T-cell (primary cell): ENCODE measurements at regions not wholly inside any gene's neighbourhood (a gene's known extent, or its start where the extent isn't known, plus 50 kb on each side); places are given as distances from the start of the nearest gene placed in this dataset.

Experiments used
- ATAC-seq, 4 experiments: fragments of 200-7000 bp in 3 of 4; fragments of 150-1000 bp in 1 of 4; cut with Tn5 transposase; replicated peaks in 1 of 4; 1 replicate in 3 of 4; 2 replicates in 1 of 4; pipeline ENCODE4 v1.10.0; 2021; ENCODE audit warnings: moderate library complexity in 3 of 4, mild to moderate bottlenecking in 2 of 4, moderate number of reproducible peaks in 1 of 4
- CTCF ChIA-PET, 2 donors: fragments of 300-600 bp; sonication (Branson Sonifier 250); formaldehyde crosslinking; loops; one replicate each; lab custom pipeline; 2022; ENCODE audit warnings: antibody characterized with exemption in 2 of 2; lab: Charles Lee
- POLR2A ChIA-PET, 2 donors: fragments of 300-600 bp; sonication (Branson Sonifier 250); formaldehyde crosslinking; loops; one replicate each; lab custom pipeline; 2022; ENCODE audit warnings: antibody characterized with exemption in 2 of 2; lab: Charles Lee
- DNase-seq, 35 experiments: peaks; one replicate each; pipeline versions ENCODE4 v3.0.0 to v3.0.0-alpha.2; 2013 to 2023
- H3K27ac ChIP-seq: one replicate; pipeline ENCODE4 v1.5.1; 2013; ENCODE audit warnings: low read length
- H3K27me3 ChIP-seq, 2 experiments: replicated peaks in 1 of 2; 1 replicate in 1 of 2; 2 replicates in 1 of 2; pipeline versions ENCODE4 v1.6.1 to v1.7.0; 2013; ENCODE audit warnings: low read length in 1 of 2, mixed read lengths in 1 of 2; ENCODE audit not compliant: control insufficient read depth in 2 of 2, insufficient read depth in 2 of 2; ENCODE audit errors: extremely low read depth in 1 of 2
- H3K36me3 ChIP-seq, 2 donors: 1 replicate in 1 of 2; 2 replicates in 1 of 2; pipeline versions ENCODE4 v1.6.1 to v1.7.0; 2013; ENCODE audit warnings: low read length in 1 of 2; ENCODE audit not compliant: control insufficient read depth in 2 of 2, insufficient read depth in 1 of 2; ENCODE audit errors: extremely low read depth in 1 of 2
- H3K4me1 ChIP-seq, 2 experiments: 1 replicate in 1 of 2; 2 replicates in 1 of 2; pipeline versions ENCODE4 v1.6.1 to v1.7.0; 2013; ENCODE audit warnings: low read length in 2 of 2, mixed read lengths in 1 of 2; ENCODE audit not compliant: insufficient read depth in 2 of 2, control insufficient read depth in 1 of 2; ENCODE audit errors: extremely low read depth in 1 of 2
- H3K4me3 ChIP-seq, 2 donors: 1 replicate in 1 of 2; 2 replicates in 1 of 2; pipeline versions ENCODE4 v1.5.1 to v1.7.0; 2013; ENCODE audit warnings: mild to moderate bottlenecking in 2 of 2, low read length in 1 of 2, moderate library complexity in 1 of 2; ENCODE audit not compliant: control insufficient read depth in 1 of 2; ENCODE audit errors: extremely low read depth in 1 of 2
- H3K9me3 ChIP-seq: 2 replicates; pipeline ENCODE4 v1.7.0; 2013
- H3K27ac Mint-ChIP-seq, 2 donors: one replicate each; pipeline ENCODE4 v1.8.0; 2020 to 2021; ENCODE audit warnings: mild to moderate bottlenecking in 2 of 2, mixed read lengths in 2 of 2
- H3K27me3 Mint-ChIP-seq, 2 donors: one replicate each; pipeline ENCODE4 v1.8.0; 2021 to 2022; ENCODE audit warnings: mixed read lengths in 2 of 2
- H3K36me3 Mint-ChIP-seq: one replicate; pipeline ENCODE4 v1.8.0; 2021; ENCODE audit warnings: mixed read lengths
- H3K4me1 Mint-ChIP-seq, 3 donors: one replicate each; pipeline ENCODE4 v1.8.0; 2020 to 2022; ENCODE audit warnings: mixed read lengths in 3 of 3, mild to moderate bottlenecking in 1 of 3
- H3K4me3 Mint-ChIP-seq, 3 donors: one replicate each; pipeline ENCODE4 v1.8.0; 2020 to 2022; ENCODE audit warnings: mild to moderate bottlenecking in 3 of 3, mixed read lengths in 3 of 3, moderate library complexity in 3 of 3
- H3K9me3 Mint-ChIP-seq, 3 donors: one replicate each; pipeline ENCODE4 v1.8.0; 2020 to 2022; ENCODE audit warnings: mixed read lengths in 3 of 3
- WGBS: methylation state at CpG from one replicate; pipeline ENCODE4 v1.1.5; 2013; ENCODE audit warnings: missing lambda C conversion rate; ENCODE audit not compliant: insufficient coverage; 5-methylcytosine and 5-hydroxymethylcytosine counted together

DNA sequence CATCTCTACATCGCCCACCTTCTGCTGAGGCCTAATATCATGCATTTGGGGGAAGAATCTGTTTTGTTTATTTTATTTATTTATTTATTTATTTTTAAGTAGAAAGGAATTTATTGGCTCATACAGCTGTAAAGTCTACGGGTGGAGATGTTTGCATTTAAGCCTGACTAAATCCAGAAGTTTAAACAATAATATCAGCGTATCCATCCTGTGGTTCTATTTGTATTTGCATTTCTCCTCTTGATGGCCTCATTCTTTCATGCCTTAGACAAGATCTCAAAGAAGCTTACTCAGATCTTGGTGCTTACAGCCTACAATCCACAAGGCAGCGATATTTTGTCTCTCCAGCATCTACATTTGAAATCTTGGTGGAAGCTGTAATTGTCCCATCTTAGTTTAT is 67.1 kb upstream of the CARD18 start:
- ChIA-PET CTCF (no interaction called here), POLR2A (interaction anchor here in 1 of 2 donors (0.6 kb wide), 1 partner anchor 842 kb away, joined by 3 read pairs; no protein-coding TSS in a partner anchor)
- H3K4me1 Mint-ChIP-seq, result peaks cover 16 to 19% (median 16%) of the 10 kb centered on the region in 3 donors
- Histone ChIP-seq H3K4me3 (no peak overlapping the region), H3K27me3 (no peaks in the 10 kb centered on the region), H3K36me3 (no peaks in the 10 kb centered on the region), H3K9me3 (no peaks in the 10 kb centered on the region), H3K4me1 (no peaks in the 10 kb centered on the region), H3K27ac (no peak overlapping the region)
- WGBS, result 80% methylated on average over 1 of the region's 4 CpGs
- H3K4me3 Mint-ChIP-seq, result no peak overlapping the region
- ATAC-seq (no peak), DNase-seq (no peak)
- no peaks in the 10 kb centered on the region for H3K36me3 Mint-ChIP-seq
- no peaks in the 10 kb centered on the region for H3K27me3 Mint-ChIP-seq
- H3K9me3 Mint-ChIP-seq, result no peaks in the 10 kb centered on the region
- no peak overlapping the region for H3K27ac Mint-ChIP-seq

- Histone ChIP-seq H3K27me3 (no peaks in the 10 kb centered on the region), H3K4me3 (no peak overlapping the region), H3K9me3 (no peaks in the 10 kb centered on the region), H3K27ac (no peak overlapping the region), H3K36me3 (no peaks in the 10 kb centered on the region), H3K4me1 (no peaks in the 10 kb centered on the region)
- Mint-ChIP-seq H3K9me3 (no peaks in the 10 kb centered on the region), H3K27ac (no peak overlapping the region), H3K4me1 (peaks cover 16 to 19% (median 17%) of the 10 kb centered on the region in 3 donors), H3K27me3 (no peaks in the 10 kb centered on the region), H3K4me3 (no peak overlapping the region), H3K36me3 (no peaks in the 10 kb centered on the region)
- ChIA-PET CTCF (interaction anchor here in 1 of 2 donors (0.6 kb wide), 1 partner anchor 49 kb away, joined by 3 read pairs; no protein-coding TSS in a partner anchor), POLR2A (no interaction called here)
- DNase-seq (no peak), ATAC-seq (no peak)
These were observed 65.1 kb upstream of the CARD18 start for GRCh38 chr11:105204636-105205035.

GRCh38 chr11:105203569-105204240 is 64.1 kb upstream of the CARD18 start:
- POLR2A ChIA-PET, result interaction anchor here in 1 of 2 donors (0.5 kb wide), 1 partner anchor 21 kb away, joined by 3 read pairs; no protein-coding TSS in a partner anchor
- no peaks in the 10 kb centered on the region for H3K9me3 Mint-ChIP-seq
- Histone ChIP-seq H3K36me3 (no peaks in the 10 kb centered on the region), H3K27me3 (no peaks in the 10 kb centered on the region), H3K4me3 (no peak overlapping the region), H3K9me3 (no peaks in the 10 kb centered on the region), H3K4me1 (no peaks in the 10 kb centered on the region), H3K27ac (no peak overlapping the region)
- no peaks in the 10 kb centered on the region for H3K36me3 Mint-ChIP-seq
- no peak for DNase-seq
- no CpG with 5 or more reads among the region's 2 CpGs for WGBS
- H3K4me3 Mint-ChIP-seq, result no peak overlapping the region
- peaks cover 16 to 19% (median 17%) of the 10 kb centered on the region in 3 donors for H3K4me1 Mint-ChIP-seq
- CTCF ChIA-PET, result interaction anchor here in 1 of 2 donors (1.1 kb wide), 1 partner anchor 13 kb away, joined by 3 read pairs; no protein-coding TSS in a partner anchor
- H3K27me3 Mint-ChIP-seq, result no peaks in the 10 kb centered on the region
- no peak overlapping the region for H3K27ac Mint-ChIP-seq
- ATAC-seq, result no peak

DNA sequence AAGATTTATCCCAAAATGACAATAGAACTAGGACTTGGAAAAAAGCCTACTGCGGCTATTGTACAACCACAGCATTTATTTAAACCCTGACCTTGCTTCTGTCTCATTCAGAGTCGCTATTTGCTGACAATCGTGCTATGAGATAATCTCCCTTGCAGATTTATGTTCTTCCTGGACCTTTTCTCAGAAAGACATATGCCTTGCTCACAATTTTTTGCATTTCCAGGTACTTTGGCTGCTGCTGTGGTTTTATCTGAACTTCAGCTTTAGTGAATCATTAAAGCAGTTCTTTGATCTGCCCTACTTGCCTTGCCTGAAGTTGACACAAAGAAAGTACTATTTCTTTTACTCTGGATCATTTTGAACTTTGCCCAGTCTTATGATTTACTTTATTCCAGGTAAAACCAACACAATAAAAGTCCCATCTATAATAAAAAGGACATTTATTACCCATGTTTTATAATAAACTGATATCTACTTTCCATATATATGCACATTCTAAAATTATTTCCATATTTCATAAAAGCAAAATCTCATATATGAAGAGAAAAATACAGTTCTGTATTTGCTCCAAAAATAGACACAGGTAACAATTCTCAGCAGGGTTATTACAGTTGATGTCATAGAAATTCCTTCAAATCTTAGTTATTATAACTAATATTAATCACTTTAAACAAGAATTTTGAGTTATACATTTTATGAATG is 63.4 kb upstream of the CARD18 start:
- CTCF ChIA-PET, result interaction anchor here in 1 of 2 donors (1.1 kb wide), 1 partner anchor 12 kb away, joined by 3 read pairs; no protein-coding TSS in a partner anchor

GRCh38 chr11:105202422-105202821 is 62.9 kb upstream of the CARD18 start:
- Mint-ChIP-seq H3K4me3 (peak overlapping the region in 1 of 3 donors; percentile 6), H3K36me3 (no peaks in the 10 kb centered on the region), H3K27ac (peak overlapping the region in 1 of 2 donors; percentile 62), H3K27me3 (no peaks in the 10 kb centered on the region), H3K4me1 (peaks cover 16 to 19% (median 17%) of the 10 kb centered on the region in 3 donors), H3K9me3 (no peaks in the 10 kb centered on the region)
- WGBS, result 60% methylated on average over 1 of the region's 4 CpGs
- no peak overlapping the region for H3K27ac ChIP-seq
- no peaks in the 10 kb centered on the region for H3K9me3 ChIP-seq
- peak; percentile 27 to 37 (median 34) for ATAC-seq
- ChIA-PET POLR2A (no interaction called here), CTCF (no interaction called here)
- no peaks in the 10 kb centered on the region for H3K27me3 ChIP-seq
- no peak overlapping the region for H3K4me3 ChIP-seq
- DNase-seq, result peak in 1 of 35 experiments; percentile 11
- H3K4me1 ChIP-seq, result no peaks in the 10 kb centered on the region
- no peaks in the 10 kb centered on the region for H3K36me3 ChIP-seq

More for the DNA sequence above, 63.4 kb upstream of the CARD18 start:
- Histone ChIP-seq H3K4me3 (no peak overlapping the region), H3K9me3 (no peaks in the 10 kb centered on the region), H3K4me1 (no peaks in the 10 kb centered on the region), H3K27me3 (no peaks in the 10 kb centered on the region), H3K27ac (no peak overlapping the region), H3K36me3 (no peaks in the 10 kb centered on the region)
- POLR2A ChIA-PET, result no interaction called here
- peak in 1 of 35 experiments; percentile 6 for DNase-seq
- 32% methylated on average over 3 of the region's 3 CpGs for WGBS
- Mint-ChIP-seq H3K36me3 (no peaks in the 10 kb centered on the region), H3K4me1 (peaks cover 16 to 19% (median 17%) of the 10 kb centered on the region in 3 donors), H3K27me3 (no peaks in the 10 kb centered on the region), H3K9me3 (no peaks in the 10 kb centered on the region), H3K27ac (peak overlapping the region; percentile 44 to 62), H3K4me3 (peak overlapping the region in 1 of 3 donors; percentile 6)
- ATAC-seq, result peak; percentile 58 to 80 (median 68)

DNA sequence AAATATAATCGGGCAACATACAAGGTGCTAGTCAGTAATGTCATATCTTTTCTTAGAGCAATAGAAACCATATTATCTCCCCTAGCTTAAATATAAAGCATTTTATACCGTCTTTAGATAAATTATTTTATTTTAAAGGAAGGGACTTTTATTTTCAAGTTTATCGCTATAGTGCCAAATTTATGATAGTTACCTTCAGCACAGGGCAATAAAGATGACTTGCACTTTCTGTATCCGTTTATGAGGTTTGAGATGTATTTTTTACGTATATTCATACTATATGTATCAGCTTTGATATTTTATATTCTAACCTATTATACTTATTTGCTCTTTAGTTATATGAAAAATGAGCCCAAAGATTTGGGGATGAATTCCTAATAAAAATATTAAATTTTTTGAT is 61.6 kb upstream of the CARD18 start:
- ATAC-seq, result no peak
- no peaks in the 10 kb centered on the region for H3K36me3 Mint-ChIP-seq
- WGBS, result no CpG with 5 or more reads among the region's 5 CpGs
- CTCF ChIA-PET, result no interaction called here
- Histone ChIP-seq H3K4me3 (no peak overlapping the region), H3K27ac (no peak overlapping the region), H3K27me3 (no peaks in the 10 kb centered on the region), H3K9me3 (no peaks in the 10 kb centered on the region), H3K36me3 (no peaks in the 10 kb centered on the region), H3K4me1 (no peaks in the 10 kb centered on the region)
- H3K9me3 Mint-ChIP-seq, result no peaks in the 10 kb centered on the region
- H3K27me3 Mint-ChIP-seq, result no peaks in the 10 kb centered on the region
- peaks cover 16 to 19% (median 17%) of the 10 kb centered on the region in 3 donors for H3K4me1 Mint-ChIP-seq
- no peak overlapping the region for H3K4me3 Mint-ChIP-seq
- no peak for DNase-seq
- H3K27ac Mint-ChIP-seq, result no peak overlapping the region
- POLR2A ChIA-PET, result no interaction called here
